ENCODE measurements at regions not wholly inside any gene's neighbourhood (a gene's known extent, or its start where the extent isn't known, plus 50 kb on each side); places are given as distances from the start of the nearest gene placed in this dataset.

DNA sequence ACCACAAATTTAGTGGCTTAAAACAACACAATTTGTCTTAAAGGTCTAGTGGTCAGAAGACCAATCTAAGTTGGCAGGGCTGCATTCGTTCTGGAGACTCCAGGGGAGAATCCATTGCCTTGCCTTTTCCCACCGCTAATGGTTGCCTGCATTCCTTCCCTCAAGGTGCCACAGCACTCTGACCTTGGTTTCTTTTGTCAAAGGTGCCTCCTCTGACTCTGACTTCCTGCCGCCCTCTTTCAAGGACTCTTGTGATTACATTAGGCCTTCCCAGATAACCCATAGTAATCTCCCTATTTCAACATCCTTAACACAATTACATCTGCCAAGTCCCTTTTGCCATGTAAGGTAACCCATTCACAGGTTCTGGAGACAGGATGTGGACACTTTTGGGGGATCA lies 145.3 kb downstream of the S1PR1 start:
- TF ChIP-seq POLR2AphosphoS5 (IDR thresholded peaks at IDR 0.05) = no peak
- TF ChIP-seq, protein P1, sequence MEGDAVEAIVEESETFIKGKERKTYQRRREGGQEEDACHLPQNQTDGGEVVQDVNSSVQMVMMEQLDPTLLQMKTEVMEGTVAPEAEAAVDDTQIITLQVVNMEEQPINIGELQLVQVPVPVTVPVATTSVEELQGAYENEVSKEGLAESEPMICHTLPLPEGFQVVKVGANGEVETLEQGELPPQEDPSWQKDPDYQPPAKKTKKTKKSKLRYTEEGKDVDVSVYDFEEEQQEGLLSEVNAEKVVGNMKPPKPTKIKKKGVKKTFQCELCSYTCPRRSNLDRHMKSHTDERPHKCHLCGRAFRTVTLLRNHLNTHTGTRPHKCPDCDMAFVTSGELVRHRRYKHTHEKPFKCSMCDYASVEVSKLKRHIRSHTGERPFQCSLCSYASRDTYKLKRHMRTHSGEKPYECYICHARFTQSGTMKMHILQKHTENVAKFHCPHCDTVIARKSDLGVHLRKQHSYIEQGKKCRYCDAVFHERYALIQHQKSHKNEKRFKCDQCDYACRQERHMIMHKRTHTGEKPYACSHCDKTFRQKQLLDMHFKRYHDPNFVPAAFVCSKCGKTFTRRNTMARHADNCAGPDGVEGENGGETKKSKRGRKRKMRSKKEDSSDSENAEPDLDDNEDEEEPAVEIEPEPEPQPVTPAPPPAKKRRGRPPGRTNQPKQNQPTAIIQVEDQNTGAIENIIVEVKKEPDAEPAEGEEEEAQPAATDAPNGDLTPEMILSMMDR (IDR thresholded peaks at IDR 0.05) = no peak
- TF ChIP-seq POLR2A (IDR thresholded peaks at IDR 0.05) = no peak
- no peak for TF ChIP-seq EP300 (IDR thresholded peaks at IDR 0.05)

Data from gastroesophageal sphincter (tissue), 3 donors.